ENCODE measurements at regions not wholly inside any gene's neighbourhood (a gene's known extent, or its start where the extent isn't known, plus 50 kb on each side); places are given as distances from the start of the nearest gene placed in this dataset.

DNA sequence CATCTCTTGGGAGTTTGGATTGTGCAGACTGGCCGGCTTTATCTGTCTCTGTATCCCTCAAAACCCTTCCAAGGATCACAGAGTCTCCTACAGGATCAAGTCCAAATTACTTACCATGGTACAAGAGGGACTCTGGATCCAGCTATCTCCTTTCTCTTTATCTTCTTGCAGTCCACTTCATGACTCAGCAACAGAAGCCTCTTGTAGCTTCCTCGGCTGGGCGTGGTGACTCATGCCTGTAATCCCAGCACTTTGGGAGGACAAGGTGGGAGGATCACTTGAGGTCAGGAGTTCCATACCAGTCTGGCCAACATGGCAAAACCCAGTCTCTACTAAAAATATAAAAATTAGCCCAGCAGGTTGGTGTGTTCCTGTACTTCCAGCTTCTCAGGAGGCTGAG, 189.7 kb downstream of the BCAT1 start:
- no peaks in the 10 kb centered on the region for H3K9me3 ChIP-seq (ENCODE audit: control insufficient read depth, insufficient read depth, low read length)
- Mint-ChIP-seq H3K36me3 (no peaks in the 10 kb centered on the region), H3K4me3 (no peak overlapping the region), H3K27ac (no peak overlapping the region), H3K27me3 (ENCODE audit: low read depth in 2 of 2) (peaks cover 0 to 12% of the 10 kb centered on the region in 2 donors), H3K4me1 (no peaks in the 10 kb centered on the region), H3K9me3 (no peaks in the 10 kb centered on the region)
- DNase-seq (no peak), ATAC-seq (no peak)
- H3K27ac ChIP-seq (ENCODE audit: low read length): no peak overlapping the region
- no peak overlapping the region for H3K4me3 ChIP-seq (ENCODE audit: low read length)
- intact Hi-C loops (cut with micrococcal nuclease): no loop called here
- no peaks in the 10 kb centered on the region for H3K36me3 ChIP-seq (ENCODE audit: control insufficient read depth, insufficient read depth, low read length)
- no peaks in the 10 kb centered on the region for H3K27me3 ChIP-seq (ENCODE audit: control insufficient read depth, insufficient read depth, low read length)
- 97% methylated on average over 3 of the region's 3 CpGs for WGBS (ENCODE audit: insufficient coverage)
- H3K4me1 ChIP-seq (ENCODE audit: control insufficient read depth, insufficient read depth, low read length): no peaks in the 10 kb centered on the region
- TF ChIP-seq CTCF (IDR thresholded peaks at IDR 0.05): no peak

GRCh38 chr12:24756479-24757024, 192.3 kb downstream of the BCAT1 start:
- intact Hi-C loops (cut with micrococcal nuclease): no loop called here
- H3K4me3 Mint-ChIP-seq: no peak overlapping the region
- H3K27me3 Mint-ChIP-seq (ENCODE audit: low read depth in 2 of 2): peaks cover 0 to 18% of the 10 kb centered on the region in 2 donors
- no peaks in the 10 kb centered on the region for H3K4me1 ChIP-seq (ENCODE audit: control insufficient read depth, insufficient read depth, low read length)
- 98% methylated on average over 3 of the region's 3 CpGs for WGBS (ENCODE audit: insufficient coverage)
- no peak overlapping the region for H3K27ac ChIP-seq (ENCODE audit: low read length)
- H3K9me3 Mint-ChIP-seq: no peaks in the 10 kb centered on the region
- no peaks in the 10 kb centered on the region for H3K36me3 Mint-ChIP-seq
- no peaks in the 10 kb centered on the region for H3K27me3 ChIP-seq (ENCODE audit: control insufficient read depth, insufficient read depth, low read length)
- no peak for DNase-seq
- no peaks in the 10 kb centered on the region for H3K36me3 ChIP-seq (ENCODE audit: control insufficient read depth, insufficient read depth, low read length)
- H3K4me3 ChIP-seq (ENCODE audit: low read length): no peak overlapping the region
- no peaks in the 10 kb centered on the region for H3K4me1 Mint-ChIP-seq
- TF ChIP-seq CTCF (IDR thresholded peaks at IDR 0.05): no peak
- H3K9me3 ChIP-seq (ENCODE audit: control insufficient read depth, insufficient read depth, low read length): no peaks in the 10 kb centered on the region
- ATAC-seq: no peak
- no peak overlapping the region for H3K27ac Mint-ChIP-seq

- Histone ChIP-seq H3K4me1 (ENCODE audit: control insufficient read depth, insufficient read depth, low read length) (no peaks in the 10 kb centered on the region), H3K27ac (ENCODE audit: low read length) (no peak overlapping the region), H3K27me3 (ENCODE audit: control insufficient read depth, insufficient read depth, low read length) (no peaks in the 10 kb centered on the region), H3K36me3 (ENCODE audit: control insufficient read depth, insufficient read depth, low read length) (no peaks in the 10 kb centered on the region), H3K4me3 (ENCODE audit: low read length) (no peak overlapping the region), H3K9me3 (ENCODE audit: control insufficient read depth, insufficient read depth, low read length) (no peaks in the 10 kb centered on the region)
- H3K4me1 Mint-ChIP-seq: no peaks in the 10 kb centered on the region
- H3K27me3 Mint-ChIP-seq (ENCODE audit: low read depth in 2 of 2): peaks cover 0 to 18% of the 10 kb centered on the region in 2 donors
- H3K4me3 Mint-ChIP-seq: no peak overlapping the region
- H3K36me3 Mint-ChIP-seq: no peaks in the 10 kb centered on the region
- WGBS (ENCODE audit: insufficient coverage): 63% methylated on average over 6 of the region's 7 CpGs
- no peak overlapping the region for H3K27ac Mint-ChIP-seq
- TF ChIP-seq CTCF (IDR thresholded peaks at IDR 0.05): no peak
- no peaks in the 10 kb centered on the region for H3K9me3 Mint-ChIP-seq
- intact Hi-C loops (cut with micrococcal nuclease): no loop called here
- ATAC-seq: no peak
- no peak for DNase-seq
These were observed 193.9 kb downstream of the BCAT1 start for GRCh38 chr12:24754690-24755638.
